Astrocyte (in vitro differentiated cells and primary cell): ENCODE measurements at regions not wholly inside any gene's neighbourhood (a gene's known extent, or its start where the extent isn't known, plus 50 kb on each side); places are given as distances from the start of the nearest gene placed in this dataset.

Experiments used
- DNase-seq: peaks from one replicate; pipeline ENCODE4 v3.0.0-alpha.2; 2010; ENCODE audit warnings: low read depth
- FAIRE-seq: peaks from 2 replicates; lab custom pipeline; 2011; peaks lifted over from hg19 to GRCh38; lab: Jason Lieb, UNC
- H2AFZ ChIP-seq: 2 replicates; pipeline ENCODE4 v1.6.0; 2012; ENCODE audit warnings: low read depth, low read length, inconsistent platforms
- H3K27ac ChIP-seq: 2 replicates; pipeline ENCODE4 v1.5.1; 2011; ENCODE audit warnings: low read depth, low read length, inconsistent platforms
- H3K27me3 ChIP-seq: 2 replicates; pipeline ENCODE4 v1.6.0; 2011; ENCODE audit warnings: low read length, inconsistent platforms; ENCODE audit not compliant: insufficient read depth
- H3K36me3 ChIP-seq: 2 replicates; pipeline ENCODE4 v1.5.1; 2011; ENCODE audit warnings: low read length, inconsistent platforms; ENCODE audit not compliant: insufficient read depth
- H3K4me1 ChIP-seq: 2 replicates; pipeline ENCODE4 v1.5.1; 2011; ENCODE audit warnings: low read length, inconsistent platforms; ENCODE audit not compliant: insufficient read depth
- H3K4me2 ChIP-seq: 2 replicates; pipeline ENCODE4 v1.6.0; 2012; ENCODE audit warnings: low read length, inconsistent platforms
- H3K4me3 ChIP-seq: 2 replicates; pipeline ENCODE4 v1.5.1; 2011; ENCODE audit warnings: low read depth, mild to moderate bottlenecking, low read length, inconsistent platforms; ENCODE audit not compliant: insufficient read depth
- H3K79me2 ChIP-seq: 2 replicates; pipeline ENCODE4 v1.6.0; 2012; ENCODE audit warnings: mild to moderate bottlenecking, low read length, inconsistent platforms; ENCODE audit not compliant: insufficient read depth
- H3K9ac ChIP-seq: 2 replicates; pipeline ENCODE4 v1.6.0; 2012; ENCODE audit warnings: mild to moderate bottlenecking, low read length, inconsistent platforms
- H3K9me3 ChIP-seq: 2 replicates; pipeline ENCODE4 v1.5.1; 2012; ENCODE audit warnings: low read depth, mild to moderate bottlenecking, low read length, inconsistent platforms; ENCODE audit not compliant: insufficient read depth
- H4K20me1 ChIP-seq: 2 replicates; pipeline ENCODE4 v1.6.0; 2012; ENCODE audit warnings: low read length, inconsistent platforms; ENCODE audit not compliant: insufficient read depth
- H3K27ac Mint-ChIP-seq: one replicate; pipeline ENCODE4 v1.8.0; 2021; ENCODE audit warnings: mild to moderate bottlenecking, mixed read lengths; ENCODE audit not compliant: unreplicated experiment
- H3K27me3 Mint-ChIP-seq: one replicate; pipeline ENCODE4 v1.8.0; 2021; ENCODE audit warnings: low read depth, mixed read lengths; ENCODE audit not compliant: unreplicated experiment
- H3K36me3 Mint-ChIP-seq: one replicate; pipeline ENCODE4 v1.8.0; 2021; ENCODE audit warnings: low read depth, mixed read lengths; ENCODE audit not compliant: unreplicated experiment
- H3K4me1 Mint-ChIP-seq: one replicate; pipeline ENCODE4 v1.8.0; 2021; ENCODE audit warnings: low read depth, mixed read lengths; ENCODE audit not compliant: unreplicated experiment
- H3K4me3 Mint-ChIP-seq: one replicate; pipeline ENCODE4 v1.8.0; 2021; ENCODE audit warnings: mild to moderate bottlenecking, moderate library complexity, mixed read lengths; ENCODE audit not compliant: unreplicated experiment
- H3K9me3 Mint-ChIP-seq: one replicate; pipeline ENCODE4 v1.8.0; 2021; ENCODE audit warnings: mild to moderate bottlenecking, mixed read lengths; ENCODE audit not compliant: unreplicated experiment
- EZH2 ChIP-seq: IDR thresholded peaks from 2 replicates; pipeline ENCODE4 v1.6.1; 2012; ENCODE audit warnings: mild to moderate bottlenecking, low read length, inconsistent platforms; ENCODE audit not compliant: insufficient read depth
- TF ChIP-seq, protein P1 (sequence below): IDR thresholded peaks from 2 replicates; pipeline ENCODE4 v1.5.1; 2011; ENCODE audit warnings: low read depth, mild to moderate bottlenecking, inconsistent platforms, low read length, moderate library complexity; ENCODE audit not compliant: insufficient read depth

DNA sequence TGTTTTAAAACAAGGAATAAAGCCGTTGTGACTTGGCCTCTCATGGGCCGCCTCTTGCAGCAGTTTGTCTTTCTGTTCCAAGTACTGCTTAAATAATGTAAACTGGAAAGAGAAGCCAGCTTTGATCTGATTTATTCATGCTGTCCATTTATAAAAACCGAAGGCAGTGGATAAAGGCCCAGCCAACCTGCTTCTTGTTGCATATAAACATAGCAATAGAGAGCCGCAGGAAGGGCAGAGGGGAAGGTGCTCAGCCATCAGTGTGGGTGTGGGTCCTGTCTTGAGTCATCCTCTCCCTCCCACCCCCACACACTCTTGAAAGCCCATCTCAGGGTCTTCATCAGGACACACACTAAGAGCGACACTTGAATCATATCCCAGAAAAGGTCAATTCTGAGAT is 187.9 kb upstream of the FAM9B start:
- Histone ChIP-seq H3K4me2 (no peak overlapping the region), H3K4me1 (no peaks in the 10 kb centered on the region), H3K4me3 (no peak overlapping the region), H3K27me3 (no peaks in the 10 kb centered on the region), H3K36me3 (no peaks in the 10 kb centered on the region), H3K9me3 (no peaks in the 10 kb centered on the region), H3K9ac (no peak overlapping the region), H2AFZ (no peak overlapping the region), H3K27ac (no peak overlapping the region), H4K20me1 (no peaks in the 10 kb centered on the region), H3K79me2 (no peaks in the 10 kb centered on the region)
- Mint-ChIP-seq H3K4me1 (no peaks in the 10 kb centered on the region), H3K4me3 (no peak overlapping the region), H3K36me3 (no peaks in the 10 kb centered on the region), H3K27me3 (peaks cover 2% of the 10 kb centered on the region), H3K9me3 (peaks cover 2% of the 10 kb centered on the region), H3K27ac (no peak overlapping the region)
- TF ChIP-seq EZH2: no peak
- TF ChIP-seq, protein P1, sequence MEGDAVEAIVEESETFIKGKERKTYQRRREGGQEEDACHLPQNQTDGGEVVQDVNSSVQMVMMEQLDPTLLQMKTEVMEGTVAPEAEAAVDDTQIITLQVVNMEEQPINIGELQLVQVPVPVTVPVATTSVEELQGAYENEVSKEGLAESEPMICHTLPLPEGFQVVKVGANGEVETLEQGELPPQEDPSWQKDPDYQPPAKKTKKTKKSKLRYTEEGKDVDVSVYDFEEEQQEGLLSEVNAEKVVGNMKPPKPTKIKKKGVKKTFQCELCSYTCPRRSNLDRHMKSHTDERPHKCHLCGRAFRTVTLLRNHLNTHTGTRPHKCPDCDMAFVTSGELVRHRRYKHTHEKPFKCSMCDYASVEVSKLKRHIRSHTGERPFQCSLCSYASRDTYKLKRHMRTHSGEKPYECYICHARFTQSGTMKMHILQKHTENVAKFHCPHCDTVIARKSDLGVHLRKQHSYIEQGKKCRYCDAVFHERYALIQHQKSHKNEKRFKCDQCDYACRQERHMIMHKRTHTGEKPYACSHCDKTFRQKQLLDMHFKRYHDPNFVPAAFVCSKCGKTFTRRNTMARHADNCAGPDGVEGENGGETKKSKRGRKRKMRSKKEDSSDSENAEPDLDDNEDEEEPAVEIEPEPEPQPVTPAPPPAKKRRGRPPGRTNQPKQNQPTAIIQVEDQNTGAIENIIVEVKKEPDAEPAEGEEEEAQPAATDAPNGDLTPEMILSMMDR: no peak
- DNase-seq (no peak), FAIRE-seq (no peak)

DNA sequence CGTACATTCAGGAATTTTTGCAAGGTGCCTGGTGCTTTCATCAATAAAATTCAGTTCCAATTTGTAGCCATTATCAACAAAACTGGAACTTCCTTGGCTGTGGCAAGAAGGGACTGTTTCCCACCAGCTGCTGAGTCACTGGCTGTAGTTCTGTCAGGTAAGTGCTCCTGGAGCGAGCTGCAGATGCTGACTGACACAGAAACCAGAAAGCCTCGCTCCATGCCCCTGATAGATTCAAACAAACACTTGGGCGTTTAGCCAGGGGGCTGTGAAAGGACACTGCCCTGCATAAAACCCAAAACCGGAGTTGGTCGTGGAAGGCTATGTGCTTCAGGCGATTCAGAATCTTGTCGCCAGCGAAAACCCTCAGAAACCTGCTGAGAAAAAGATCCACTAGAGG is 188.4 kb upstream of the FAM9B start:
- Histone ChIP-seq H3K27ac (no peak overlapping the region), H3K4me2 (no peak overlapping the region), H3K27me3 (no peaks in the 10 kb centered on the region), H3K9me3 (no peaks in the 10 kb centered on the region), H3K9ac (no peak overlapping the region), H2AFZ (no peak overlapping the region), H3K4me1 (no peaks in the 10 kb centered on the region), H4K20me1 (no peaks in the 10 kb centered on the region), H3K4me3 (no peak overlapping the region), H3K36me3 (no peaks in the 10 kb centered on the region), H3K79me2 (no peaks in the 10 kb centered on the region)
- no peaks in the 10 kb centered on the region for H3K4me1 Mint-ChIP-seq
- FAIRE-seq: no peak
- H3K9me3 Mint-ChIP-seq: peaks cover 2% of the 10 kb centered on the region
- peaks cover 2% of the 10 kb centered on the region for H3K27me3 Mint-ChIP-seq
- H3K4me3 Mint-ChIP-seq: no peak overlapping the region
- H3K27ac Mint-ChIP-seq: no peak overlapping the region
- no peak for TF ChIP-seq EZH2
- no peak for DNase-seq
- H3K36me3 Mint-ChIP-seq: no peaks in the 10 kb centered on the region

GRCh38 chrX:9227276-9227675 is 193.3 kb upstream of the FAM9B start:
- Histone ChIP-seq H3K4me1 (peaks cover 3% of the 10 kb centered on the region), H3K27ac (no peak overlapping the region), H3K9ac (no peak overlapping the region), H3K9me3 (no peaks in the 10 kb centered on the region), H4K20me1 (no peaks in the 10 kb centered on the region), H3K36me3 (no peaks in the 10 kb centered on the region), H3K4me2 (no peak overlapping the region), H3K27me3 (no peaks in the 10 kb centered on the region), H2AFZ (no peak overlapping the region), H3K79me2 (no peaks in the 10 kb centered on the region), H3K4me3 (no peak overlapping the region)
- DNase-seq (peak; percentile 8), FAIRE-seq (peak; percentile 84)
- Mint-ChIP-seq H3K27me3 (peaks cover 6% of the 10 kb centered on the region), H3K27ac (no peak overlapping the region), H3K36me3 (no peaks in the 10 kb centered on the region), H3K4me1 (peaks cover 5% of the 10 kb centered on the region), H3K9me3 (peaks cover 2% of the 10 kb centered on the region), H3K4me3 (no peak overlapping the region)
- TF ChIP-seq, protein P1: no peak
- TF ChIP-seq EZH2: no peak
